ENCODE measurements at regions not wholly inside any gene's neighbourhood (a gene's known extent, or its start where the extent isn't known, plus 50 kb on each side); places are given as distances from the start of the nearest gene placed in this dataset.
A peak's percentile ranks its signal among the peaks of the same experiment; 100 is the strongest.

GRCh38 chr2:226179010-226179409, 620.6 kb downstream of the IRS1 start (continued):
- TF ChIP-seq FOXA2 (IDR thresholded peaks at IDR 0.05) (no peak), NR2F2 (IDR thresholded peaks at IDR 0.05) (no peak), EGR1 (IDR thresholded peaks at IDR 0.05; ENCODE audit: low read depth in 2 of 2) (no peak), RXRA (IDR thresholded peaks at IDR 0.05) (no peak), SP1 (IDR thresholded peaks at IDR 0.05) (no peak), CTCF (IDR thresholded peaks at IDR 0.05; ENCODE audit: low read depth, low read length, missing input control) (no peak), ATF3 (IDR thresholded peaks at IDR 0.05) (no peak)

- DNase-seq (ENCODE audit: low spot score): no peak
- H3K4me3 ChIP-seq (ENCODE audit: low read depth in 1 of 3, low read length in 3 of 3): peak overlapping the region in 1 of 3 donors; percentile 27
- H3K9me3 ChIP-seq (ENCODE audit: control insufficient read depth in 4 of 4, low read length in 3 of 4): peaks cover 9 to 28% (median 13%) of the 10 kb centered on the region in 4 donors
- H3K36me3 ChIP-seq (ENCODE audit: control insufficient read depth in 4 of 4, insufficient read depth in 3 of 4, low read depth in 1 of 4, low read length in 3 of 4): no peaks in the 10 kb centered on the region
- no peak for TF ChIP-seq CTCF (IDR thresholded peaks at IDR 0.05; ENCODE audit: low read depth, low read length, missing input control)
- TF ChIP-seq FOXA1 (IDR thresholded peaks at IDR 0.05): no peak
- TF ChIP-seq ATF3 (IDR thresholded peaks at IDR 0.05): no peak
- TF ChIP-seq YY1 (IDR thresholded peaks at IDR 0.05): no peak
- TF ChIP-seq GABPA (IDR thresholded peaks at IDR 0.05 in 1 of 2, conservative IDR thresholded peaks at IDR 0.05 in 1 of 2): no peak
- TF ChIP-seq SP1 (IDR thresholded peaks at IDR 0.05): no peak
- TF ChIP-seq RAD21 (IDR thresholded peaks at IDR 0.05): no peak
- no peak for TF ChIP-seq NR2F2 (IDR thresholded peaks at IDR 0.05)
- no peak for TF ChIP-seq RXRA (IDR thresholded peaks at IDR 0.05)
- no peak for TF ChIP-seq FOXA2 (IDR thresholded peaks at IDR 0.05)
- no peak for TF ChIP-seq EGR1 (IDR thresholded peaks at IDR 0.05; ENCODE audit: low read depth in 2 of 2)
- H3K27me3 ChIP-seq (ENCODE audit: control insufficient read depth in 4 of 4, insufficient read depth in 4 of 4, low read length in 3 of 4): no peaks in the 10 kb centered on the region
- H3K4me1 ChIP-seq (ENCODE audit: control insufficient read depth in 4 of 4, insufficient read depth in 4 of 4, low read length in 3 of 4): no peaks in the 10 kb centered on the region
- H3K27ac ChIP-seq (ENCODE audit: low read depth in 1 of 2, low read length in 2 of 2): no peak overlapping the region
- H3K9ac ChIP-seq (ENCODE audit: low read depth in 1 of 2, low read length in 2 of 2): no peak overlapping the region
- 79% methylated on average over 3 of the region's 3 CpGs for WGBS
Measured at GRCh38 chr2:226176283-226176984, 623.2 kb downstream of the IRS1 start.

- TF ChIP-seq FOXA1 (IDR thresholded peaks at IDR 0.05) (no peak), NR2F2 (IDR thresholded peaks at IDR 0.05) (no peak), YY1 (IDR thresholded peaks at IDR 0.05) (no peak), REST (IDR thresholded peaks at IDR 0.05) (no peak), EGR1 (IDR thresholded peaks at IDR 0.05; ENCODE audit: low read depth in 2 of 2) (no peak), JUND (IDR thresholded peaks at IDR 0.05) (no peak), GABPA (IDR thresholded peaks at IDR 0.05 in 1 of 2, conservative IDR thresholded peaks at IDR 0.05 in 1 of 2) (no peak), RAD21 (IDR thresholded peaks at IDR 0.05) (no peak), RXRA (IDR thresholded peaks at IDR 0.05) (no peak)
- H3K9me3 ChIP-seq (ENCODE audit: control insufficient read depth in 4 of 4, low read length in 3 of 4): peaks cover 6 to 19% (median 10%) of the 10 kb centered on the region in 4 donors
- no peak overlapping the region for H3K27ac ChIP-seq (ENCODE audit: low read depth in 1 of 2, low read length in 2 of 2)
- H3K27me3 ChIP-seq (ENCODE audit: control insufficient read depth in 4 of 4, insufficient read depth in 4 of 4, low read length in 3 of 4): no peaks in the 10 kb centered on the region
- no peak overlapping the region for H3K4me3 ChIP-seq (ENCODE audit: low read depth in 1 of 3, low read length in 3 of 3)
- no peaks in the 10 kb centered on the region for H3K36me3 ChIP-seq (ENCODE audit: control insufficient read depth in 4 of 4, insufficient read depth in 3 of 4, low read depth in 1 of 4, low read length in 3 of 4)
- 96% methylated on average over 1 of the region's 1 CpG for WGBS
- peaks cover 0 to 2% (median 0%) of the 10 kb centered on the region in 4 donors for H3K4me1 ChIP-seq (ENCODE audit: control insufficient read depth in 4 of 4, insufficient read depth in 4 of 4, low read length in 3 of 4)
- no peak for DNase-seq (ENCODE audit: low spot score)
- no peak overlapping the region for H3K9ac ChIP-seq (ENCODE audit: low read depth in 1 of 2, low read length in 2 of 2)
Measured at GRCh38 chr2:226174390-226174789, 625.2 kb downstream of the IRS1 start.

Measured in liver (tissue), 8 donors.